Caco-2 (cell line): ENCODE measurements at regions not wholly inside any gene's neighbourhood (a gene's known extent, or its start where the extent isn't known, plus 50 kb on each side); places are given as distances from the start of the nearest gene placed in this dataset.
A peak's percentile ranks its signal among the peaks of the same experiment; 100 is the strongest.

Experiments used
- BruUV-seq: library from RNA; stranded (reverse); fragments of 400-500 nt; replicated peaks from 2 replicates; lab custom pipeline; 2021; lab: Mats Ljungman, UMichigan
- CTCF ChIA-PET: fragments of 300-600 bp; sonication (Branson Sonifier 250); formaldehyde crosslinking; loops from one replicate; lab custom pipeline; 2022; ENCODE audit warnings: antibody characterized with exemption; lab: Charles Lee
- POLR2A ChIA-PET: fragments of 300-600 bp; sonication (Branson Sonifier 250); formaldehyde crosslinking; loops from one replicate; lab custom pipeline; 2022; ENCODE audit warnings: antibody characterized with exemption; lab: Charles Lee
- DNase-seq, 2 experiments: peaks; one replicate each; pipeline versions ENCODE4 v3.0.0 to v3.0.0-alpha.2; 2020 to 2022
- H3K27me3 ChIP-seq: replicated peaks from 2 replicates; pipeline ENCODE4 v1.6.0; 2011; ENCODE audit warnings: low read length; ENCODE audit not compliant: control insufficient read depth, insufficient read depth
- H3K36me3 ChIP-seq: 2 replicates; pipeline ENCODE4 v1.5.1; 2011; ENCODE audit warnings: low read length; ENCODE audit not compliant: control insufficient read depth, insufficient read depth
- H3K4me1 ChIP-seq: fragments of 250-450 bp; sonication (Bioruptor Pico); 2 replicates; pipeline ENCODE4 v1.5.1; 2020; ENCODE audit warnings: mild to moderate bottlenecking
- H3K4me3 ChIP-seq: 2 replicates; pipeline ENCODE4 v1.5.1; 2011; ENCODE audit warnings: low read depth, mild to moderate bottlenecking, control low read depth, low read length
- H3K9me3 ChIP-seq: fragments of 250-450 bp; sonication (Bioruptor Pico); 2 replicates; pipeline ENCODE4 v1.5.1; 2020; ENCODE audit warnings: mild to moderate bottlenecking, moderate library complexity
- H3K27ac Mint-ChIP-seq: one replicate; pipeline ENCODE4 v1.8.0; 2022; ENCODE audit warnings: mixed read lengths; ENCODE audit not compliant: unreplicated experiment
- H3K27me3 Mint-ChIP-seq: one replicate; pipeline ENCODE4 v1.8.0; 2022; ENCODE audit warnings: mixed read lengths; ENCODE audit not compliant: insufficient read depth, unreplicated experiment
- H3K36me3 Mint-ChIP-seq: one replicate; pipeline ENCODE4 v1.8.0; 2022; ENCODE audit warnings: mild to moderate bottlenecking, mixed read lengths; ENCODE audit not compliant: insufficient read depth, unreplicated experiment
- H3K4me1 Mint-ChIP-seq: one replicate; pipeline ENCODE4 v1.8.0; 2022; ENCODE audit warnings: low read depth, mixed read lengths; ENCODE audit not compliant: unreplicated experiment
- H3K4me3 Mint-ChIP-seq: one replicate; pipeline ENCODE4 v1.8.0; 2022; ENCODE audit warnings: mild to moderate bottlenecking, moderate library complexity, mixed read lengths; ENCODE audit not compliant: unreplicated experiment
- H3K9me3 Mint-ChIP-seq: one replicate; pipeline ENCODE4 v1.8.0; 2022; ENCODE audit warnings: mixed read lengths; ENCODE audit not compliant: unreplicated experiment
- CTCF ChIP-seq, 2 experiments: fragments of 200-600 bp in 1 of 2; IDR thresholded peaks; 1 replicate in 1 of 2; 2 replicates in 1 of 2; pipeline versions ENCODE4 v1.5.1 to v1.8.0; 2011 to 2022; ENCODE audit warnings: antibody characterized with exemption in 1 of 2, control low read depth in 1 of 2, inconsistent platforms in 1 of 2, low read depth in 1 of 2, low read length in 1 of 2, mild to moderate bottlenecking in 1 of 2, moderate library complexity in 1 of 2; ENCODE audit not compliant: insufficient read depth in 1 of 2, severe bottlenecking in 1 of 2, unreplicated experiment in 1 of 2
- intact Hi-C: fragments of 100-400 bp; cut with micrococcal nuclease; formaldehyde crosslinking; loops from one replicate; pipeline ENCODE4 v1.10.0; 2022; ENCODE audit not compliant: unreplicated experiment

GRCh38 chr3:193794002-193794881, 201.2 kb downstream of the OPA1 start:
- ChIA-PET POLR2A (interaction anchor here (0.6 kb wide), 1 partner anchor 79 kb away, joined by 3 read pairs; no protein-coding TSS in a partner anchor), CTCF (interaction anchor here (0.9 to 1.1 kb wide), 3 partner anchors 13 to 57 kb away, joined by 3 read pairs; no protein-coding TSS in a partner anchor)
- TF ChIP-seq CTCF (IDR thresholded peaks at IDR 0.05; ENCODE audit: insufficient read depth in 1 of 2, low read depth in 1 of 2, low read length in 1 of 2, severe bottlenecking in 1 of 2, unreplicated experiment in 1 of 2): no peak
- H3K4me3 Mint-ChIP-seq: peak overlapping the region; percentile 11
- no peaks in the 10 kb centered on the region for H3K27me3 Mint-ChIP-seq
- H3K27ac Mint-ChIP-seq: peak overlapping the region; percentile 64
- intact Hi-C loops: loop anchor here (1.0 kb wide), 2 partner anchors 19 to 117 kb away; no protein-coding TSS in a partner anchor
- peaks cover 10% of the 10 kb centered on the region for H3K9me3 Mint-ChIP-seq
- H3K9me3 ChIP-seq: no peaks in the 10 kb centered on the region
- no peaks in the 10 kb centered on the region for H3K36me3 ChIP-seq
- BruUV-seq: no TSS peak
- H3K27me3 ChIP-seq: no peaks in the 10 kb centered on the region
- no peaks in the 10 kb centered on the region for H3K36me3 Mint-ChIP-seq
- peaks cover 47% of the 10 kb centered on the region for H3K4me1 Mint-ChIP-seq
- peaks cover 43% of the 10 kb centered on the region for H3K4me1 ChIP-seq
- no peak overlapping the region for H3K4me3 ChIP-seq
- DNase-seq: peak; percentile 58 to 65

GRCh38 chr3:193795062-193795690, 202.2 kb downstream of the OPA1 start:
- peak overlapping the region; percentile 64 for H3K27ac Mint-ChIP-seq

More at GRCh38 chr3:193795062-193795690, 202.2 kb downstream of the OPA1 start:
- no peak for DNase-seq
- POLR2A ChIA-PET: no interaction called here
- Histone ChIP-seq H3K4me3 (no peak overlapping the region), H3K4me1 (peaks cover 35% of the 10 kb centered on the region), H3K27me3 (no peaks in the 10 kb centered on the region), H3K9me3 (no peaks in the 10 kb centered on the region), H3K36me3 (no peaks in the 10 kb centered on the region)
- Mint-ChIP-seq H3K36me3 (no peaks in the 10 kb centered on the region), H3K4me3 (no peak overlapping the region), H3K27me3 (no peaks in the 10 kb centered on the region), H3K4me1 (peaks cover 43% of the 10 kb centered on the region), H3K9me3 (peaks cover 10% of the 10 kb centered on the region)
- BruUV-seq: no TSS peak
- intact Hi-C loops: no loop called here
- no peak for TF ChIP-seq CTCF (IDR thresholded peaks at IDR 0.05; ENCODE audit: insufficient read depth in 1 of 2, low read depth in 1 of 2, low read length in 1 of 2, severe bottlenecking in 1 of 2, unreplicated experiment in 1 of 2)
- CTCF ChIA-PET: no interaction called here
